GM23338 (cell line): ENCODE measurements at regions not wholly inside any gene's neighbourhood (a gene's known extent, or its start where the extent isn't known, plus 50 kb on each side); places are given as distances from the start of the nearest gene placed in this dataset.

Source experiments
- CREB1 ChIP-seq: fragments of 250-450 bp; sonication (Bioruptor Pico); IDR thresholded peaks from 2 replicates; pipeline ENCODE4 v1.5.0; 2020; ENCODE audit warnings: low read depth, mild to moderate bottlenecking, moderate library complexity
- EZH2phosphoT487 ChIP-seq: fragments of 200-600 bp; sonication (generic); IDR thresholded peaks from one replicate; pipeline ENCODE4 v1.8.1; 2018; ENCODE audit warnings: antibody characterized with exemption; ENCODE audit not compliant: unreplicated experiment
- NANOG ChIP-seq: IDR thresholded peaks from 2 replicates; pipeline ENCODE4 v1.6.1; 2016; ENCODE audit warnings: antibody characterized with exemption, borderline replicate concordance
- POLR2AphosphoS5 ChIP-seq: IDR thresholded peaks from 2 replicates; pipeline ENCODE4 v1.6.1; 2016; ENCODE audit warnings: antibody characterized with exemption, low read depth
- REST ChIP-seq: IDR thresholded peaks from one replicate; pipeline ENCODE4 v1.6.1; 2018; ENCODE audit warnings: antibody characterized with exemption; ENCODE audit not compliant: unreplicated experiment
- TF ChIP-seq, protein P1 (sequence below), 2 experiments: fragments of 200-600 bp in 1 of 2; sonication (generic) in 1 of 2; conservative IDR thresholded peaks; 2 replicates each; pipeline versions ENCODE4 v1.5.1 to v1.6.1; 2016 to 2017; ENCODE audit warnings: antibody characterized with exemption in 2 of 2, low read depth in 2 of 2, mild to moderate bottlenecking in 2 of 2, moderate library complexity in 1 of 2

DNA sequence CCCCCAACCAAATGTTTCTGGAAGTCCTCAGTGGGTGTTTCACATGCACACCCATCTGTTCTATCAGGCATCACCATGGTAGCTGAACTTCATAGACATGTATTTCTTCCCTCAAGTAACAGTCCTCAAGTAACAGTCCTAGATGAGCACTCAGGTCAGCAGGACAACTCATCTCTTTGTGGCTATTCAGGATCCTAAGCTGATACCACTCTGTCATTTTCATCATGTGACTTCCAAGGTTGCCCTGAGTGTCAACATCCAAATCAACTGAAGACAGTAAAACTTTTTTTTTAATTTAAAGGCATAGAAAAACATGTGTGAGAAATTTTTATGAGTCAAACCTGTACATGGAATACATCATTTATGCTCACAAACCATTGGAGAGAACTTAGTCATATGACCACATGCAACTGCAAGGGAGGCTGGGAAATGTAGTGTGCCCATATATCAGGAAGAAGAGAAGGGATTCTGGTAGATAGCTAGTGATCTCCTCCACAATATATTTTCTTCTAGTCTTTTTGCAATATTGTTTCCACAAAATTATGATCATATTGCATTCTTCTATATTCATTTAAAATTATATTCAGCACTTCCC is 64.2 kb upstream of the FST start:
- TF ChIP-seq POLR2AphosphoS5 = no peak
- TF ChIP-seq, protein P1, sequence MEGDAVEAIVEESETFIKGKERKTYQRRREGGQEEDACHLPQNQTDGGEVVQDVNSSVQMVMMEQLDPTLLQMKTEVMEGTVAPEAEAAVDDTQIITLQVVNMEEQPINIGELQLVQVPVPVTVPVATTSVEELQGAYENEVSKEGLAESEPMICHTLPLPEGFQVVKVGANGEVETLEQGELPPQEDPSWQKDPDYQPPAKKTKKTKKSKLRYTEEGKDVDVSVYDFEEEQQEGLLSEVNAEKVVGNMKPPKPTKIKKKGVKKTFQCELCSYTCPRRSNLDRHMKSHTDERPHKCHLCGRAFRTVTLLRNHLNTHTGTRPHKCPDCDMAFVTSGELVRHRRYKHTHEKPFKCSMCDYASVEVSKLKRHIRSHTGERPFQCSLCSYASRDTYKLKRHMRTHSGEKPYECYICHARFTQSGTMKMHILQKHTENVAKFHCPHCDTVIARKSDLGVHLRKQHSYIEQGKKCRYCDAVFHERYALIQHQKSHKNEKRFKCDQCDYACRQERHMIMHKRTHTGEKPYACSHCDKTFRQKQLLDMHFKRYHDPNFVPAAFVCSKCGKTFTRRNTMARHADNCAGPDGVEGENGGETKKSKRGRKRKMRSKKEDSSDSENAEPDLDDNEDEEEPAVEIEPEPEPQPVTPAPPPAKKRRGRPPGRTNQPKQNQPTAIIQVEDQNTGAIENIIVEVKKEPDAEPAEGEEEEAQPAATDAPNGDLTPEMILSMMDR (conservative IDR thresholded peaks at IDR 0.05; ENCODE audit: low read depth in 2 of 2) = no peak
- no peak for TF ChIP-seq REST
- no peak for TF ChIP-seq NANOG
- no peak for TF ChIP-seq EZH2phosphoT487
- no peak for TF ChIP-seq CREB1 (CRISPR knock-in tag)
